IMR-90 (cell line): ENCODE measurements at regions not wholly inside any gene's neighbourhood (a gene's known extent, or its start where the extent isn't known, plus 50 kb on each side); places are given as distances from the start of the nearest gene placed in this dataset.

Experiments
- ATAC-seq: fragments of 200-7000 bp; cut with Tn5 transposase; 2 replicates; pipeline ENCODE4 v1.9.1; 2020; ENCODE audit warnings: low read depth, mild to moderate bottlenecking, moderate library complexity
- BruUV-seq: library from RNA; stranded (reverse); fragments of 400-500 nt; replicated peaks from 2 replicates; lab custom pipeline; 2021; lab: Mats Ljungman, UMichigan
- CTCF ChIA-PET: fragments of 300-600 bp; formaldehyde crosslinking; extraction: SDS; loops from one replicate; lab custom pipeline; 2021; ENCODE audit warnings: antibody characterized with exemption; lab: Yijun Ruan, JAX
- POLR2A ChIA-PET: fragments of 300-600 bp; sonication (Branson Sonifier 250); formaldehyde crosslinking; loops from one replicate; lab custom pipeline; 2022; ENCODE audit warnings: antibody characterized with exemption; ENCODE audit not compliant: unreplicated experiment; lab: Charles Lee
- DNase-seq: peaks from one replicate; pipeline ENCODE4 v3.0.0; 2013
- H2AFZ ChIP-seq: replicated peaks from 2 replicates; pipeline ENCODE3; 2013; ENCODE audit warnings: low read length, mild to moderate bottlenecking; ENCODE audit not compliant: poor library complexity
- H2AK5ac ChIP-seq: 2 replicates; pipeline ENCODE4 v1.6.1; 2013; ENCODE audit warnings: low read depth, low read length, inconsistent platforms
- H2AK9ac ChIP-seq: replicated peaks from 2 replicates; pipeline ENCODE3; 2013; ENCODE audit warnings: mild to moderate bottlenecking, low read depth, low read length, moderate library complexity; ENCODE audit not compliant: poor library complexity
- H2BK120ac ChIP-seq: 2 replicates; pipeline ENCODE4 v1.6.1; 2013; ENCODE audit warnings: low read depth, low read length, inconsistent platforms
- H2BK15ac ChIP-seq: 3 replicates; pipeline ENCODE4 v1.6.1; 2013; ENCODE audit warnings: low read depth, low read length, inconsistent platforms
- H2BK20ac ChIP-seq: 2 replicates; pipeline ENCODE4 v1.6.1; 2013; ENCODE audit warnings: low read depth, mild to moderate bottlenecking, inconsistent platforms, low read length, moderate library complexity
- H2BK5ac ChIP-seq: 2 replicates; pipeline ENCODE4 v1.6.1; 2013; ENCODE audit warnings: mild to moderate bottlenecking, low read depth, low read length, inconsistent platforms; ENCODE audit not compliant: poor library complexity, severe bottlenecking
- H3K14ac ChIP-seq: replicated peaks from 2 replicates; pipeline ENCODE4 v1.6.1; 2013; ENCODE audit warnings: low read depth, low read length, inconsistent platforms
- H3K18ac ChIP-seq: 2 replicates; pipeline ENCODE4 v1.6.1; 2013; ENCODE audit warnings: low read depth, low read length, control low read depth
- H3K23ac ChIP-seq: 2 replicates; pipeline ENCODE4 v1.6.1; 2013; ENCODE audit warnings: low read depth, low read length, inconsistent platforms
- H3K27ac ChIP-seq: 2 replicates; pipeline ENCODE4 v1.5.1; 2013; ENCODE audit warnings: mild to moderate bottlenecking, control low read depth, low read length; ENCODE audit not compliant: insufficient read depth
- H3K27me3 ChIP-seq: 2 replicates; pipeline ENCODE4 v1.6.1; 2013; ENCODE audit warnings: low read length; ENCODE audit not compliant: control insufficient read depth, insufficient read depth
- H3K36me3 ChIP-seq: 2 replicates; pipeline ENCODE4 v1.6.1; 2013; ENCODE audit warnings: low read length, mixed read lengths; ENCODE audit not compliant: control insufficient read depth, insufficient read depth
- H3K4ac ChIP-seq: 2 replicates; pipeline ENCODE4 v1.6.1; 2013; ENCODE audit warnings: low read depth, low read length, inconsistent platforms
- H3K4me1 ChIP-seq: 2 replicates; pipeline ENCODE4 v1.6.1; 2013; ENCODE audit warnings: low read length, mixed read lengths; ENCODE audit not compliant: control insufficient read depth, insufficient read depth
- H3K4me2 ChIP-seq: 2 replicates; pipeline ENCODE4 v1.6.1; 2013; ENCODE audit warnings: low read depth, mild to moderate bottlenecking, control low read depth, low read length, moderate library complexity
- H3K4me3 ChIP-seq: 2 replicates; pipeline ENCODE4 v1.5.1; 2013; ENCODE audit warnings: low read depth, mild to moderate bottlenecking, control low read depth, low read length, moderate library complexity; ENCODE audit not compliant: insufficient read depth
- H3K56ac ChIP-seq: 2 replicates; pipeline ENCODE4 v1.6.1; 2013; ENCODE audit warnings: low read length, inconsistent platforms; ENCODE audit not compliant: insufficient read depth; ENCODE audit errors: extremely low read depth
- H3K79me1 ChIP-seq, 2 experiments: 2 replicates each; pipeline ENCODE4 v1.6.1; 2013; ENCODE audit warnings: low read length in 2 of 2, inconsistent platforms in 1 of 2, low read depth in 1 of 2
- H3K9ac ChIP-seq: 2 replicates; pipeline ENCODE4 v1.6.1; 2013; ENCODE audit warnings: low read depth, low read length, control low read depth
- H3K9me1 ChIP-seq: 2 replicates; pipeline ENCODE4 v1.6.1; 2013; ENCODE audit warnings: low read length, inconsistent platforms; ENCODE audit not compliant: insufficient read depth
- H3K9me3 ChIP-seq: 2 replicates; pipeline ENCODE4 v1.6.1; 2013; ENCODE audit warnings: low read length; ENCODE audit not compliant: control insufficient read depth, insufficient read depth
- H4K20me1 ChIP-seq: 2 replicates; pipeline ENCODE4 v1.6.1; 2013; ENCODE audit warnings: low read length, inconsistent platforms; ENCODE audit not compliant: insufficient read depth
- H4K5ac ChIP-seq: 2 replicates; pipeline ENCODE4 v1.6.1; 2013; ENCODE audit warnings: mild to moderate bottlenecking, low read depth, low read length, control low read depth
- H4K8ac ChIP-seq, 2 experiments: 2 replicates each; pipeline ENCODE4 v1.6.1; 2013; ENCODE audit warnings: low read depth in 2 of 2, low read length in 2 of 2, control low read depth in 1 of 2, inconsistent platforms in 1 of 2
- H4K91ac ChIP-seq: 2 replicates; pipeline ENCODE4 v1.6.1; 2013; ENCODE audit warnings: low read depth, low read length, inconsistent platforms; ENCODE audit not compliant: insufficient read depth
- ELK1 ChIP-seq: fragments of 150-350 bp; IDR thresholded peaks from 2 replicates; pipeline ENCODE4 v1.6.1; 2016; ENCODE audit warnings: low read depth, mild to moderate bottlenecking, low read length, moderate library complexity, borderline replicate concordance
- RAD21 ChIP-seq: IDR thresholded peaks from 2 replicates; pipeline ENCODE4 v1.6.1; 2012; ENCODE audit warnings: low read length, improper control_type of control experiment
- WGBS, 2 experiments: methylation state at CpG; one replicate each; pipeline versions ENCODE4 v1.1.5 to v1.1.7; 2013; ENCODE audit warnings: missing lambda C conversion rate in 2 of 2; ENCODE audit not compliant: insufficient read length in 1 of 2; ENCODE audit errors: extremely low coverage in 2 of 2; 5-methylcytosine and 5-hydroxymethylcytosine counted together
- dilution Hi-C: fragments of 300-500 bp; cut with HindIII; formaldehyde crosslinking; loops from one replicate; pipeline ENCODE4 v1.14.3; 2018; ENCODE audit warnings: low sequenced_read_pairs; ENCODE audit not compliant: unreplicated experiment
- in situ Hi-C: fragments of 300-500 bp; cut with MboI; formaldehyde crosslinking; loops from 3 replicates; pipeline ENCODE4 v1.14.3; 2019; ENCODE audit warnings: low sequenced_read_pairs, inconsistent platforms, mixed read lengths
- intact Hi-C: fragments of 100-400 bp; cut with micrococcal nuclease; formaldehyde crosslinking; loops from 2 replicates; pipeline ENCODE4 v1.10.0; 2022

DNA sequence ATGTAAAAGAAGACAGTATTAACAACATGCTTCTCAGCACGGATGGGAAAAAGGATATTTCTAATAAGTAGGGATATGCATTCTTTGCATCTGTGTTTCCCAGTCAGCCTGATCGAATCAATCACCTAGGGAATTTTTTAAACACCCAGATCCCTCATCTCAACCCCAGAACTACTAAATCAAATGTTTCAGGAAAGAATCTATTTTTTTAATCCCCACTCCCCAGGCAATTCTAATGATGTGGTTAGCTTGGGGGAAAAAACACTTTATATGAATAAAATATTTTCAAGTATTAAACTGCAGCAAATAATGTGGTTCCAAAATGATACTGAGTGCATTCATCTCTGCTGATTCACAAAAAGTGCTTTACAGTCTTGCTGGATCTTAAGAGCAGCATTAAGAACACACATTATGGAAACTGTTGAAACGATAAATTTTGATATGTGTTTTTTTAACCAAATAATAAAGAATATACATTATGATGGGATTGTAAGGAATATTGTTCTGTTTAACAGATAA is 68.7 kb upstream of the GUCY1A1 start:
- no peak overlapping the region for H4K8ac ChIP-seq
- H3K9me3 ChIP-seq = no peaks in the 10 kb centered on the region
- H3K4ac ChIP-seq = no peak overlapping the region
- dilution Hi-C loops (no loop called here), in situ Hi-C loops (no loop called here), intact Hi-C loops (no loop called here)
- no peak overlapping the region for H3K4me3 ChIP-seq
- H2BK5ac ChIP-seq = no peak overlapping the region
- no peak overlapping the region for H4K91ac ChIP-seq
- no peak overlapping the region for H2AK5ac ChIP-seq
- no peak overlapping the region for H2BK15ac ChIP-seq
- no peak overlapping the region for H3K27ac ChIP-seq
- no peak overlapping the region for H2AK9ac ChIP-seq
- no peak overlapping the region for H3K9ac ChIP-seq
- no CpG with 5 or more reads among the region's 3 CpGs for WGBS, 2 experiments
- no peak overlapping the region for H3K56ac ChIP-seq
- TF ChIP-seq ELK1 (no peak), RAD21 (no peak)
- DNase-seq = peak; percentile 20
- H3K79me1 ChIP-seq = no peaks in the 10 kb centered on the region
- no peak overlapping the region for H3K23ac ChIP-seq
- no peaks in the 10 kb centered on the region for H3K36me3 ChIP-seq
- H3K18ac ChIP-seq = no peak overlapping the region
- H3K14ac ChIP-seq = no peak overlapping the region
- no peaks in the 10 kb centered on the region for H3K4me1 ChIP-seq
- H3K9me1 ChIP-seq = no peaks in the 10 kb centered on the region
- no peak for ATAC-seq
- ChIA-PET POLR2A (no interaction called here), CTCF (no interaction called here)
- H4K5ac ChIP-seq = no peak overlapping the region
- H2BK120ac ChIP-seq = no peak overlapping the region
- no peak overlapping the region for H3K4me2 ChIP-seq
- H2AFZ ChIP-seq = no peak overlapping the region
- H3K27me3 ChIP-seq = 0 out of 2 replicates have a peak, but pooled peaks cover 2% of the 10 kb centered on the region
- no peaks in the 10 kb centered on the region for H4K20me1 ChIP-seq
- no TSS peak for BruUV-seq
- H2BK20ac ChIP-seq = no peak overlapping the region
